HFFc6 (cell line): ENCODE measurements at regions not wholly inside any gene's neighbourhood (a gene's known extent, or its start where the extent isn't known, plus 50 kb on each side); places are given as distances from the start of the nearest gene placed in this dataset.

ENCODE experiments used
- DNase-seq: peaks from one replicate; pipeline ENCODE4 v3.0.0-alpha.2; 2018
- H3K27ac Mint-ChIP-seq: 2 replicates; pipeline ENCODE4 v1.8.0; 2020; ENCODE audit warnings: mild to moderate bottlenecking, mixed read lengths
- H3K27me3 Mint-ChIP-seq: 2 replicates; pipeline ENCODE4 v1.8.0; 2021; ENCODE audit warnings: mild to moderate bottlenecking, moderate library complexity, mixed read lengths; ENCODE audit not compliant: insufficient read depth
- H3K36me3 Mint-ChIP-seq: 2 replicates; pipeline ENCODE4 v1.8.0; 2021; ENCODE audit warnings: low read depth, mixed read lengths
- H3K4me1 Mint-ChIP-seq: 2 replicates; pipeline ENCODE4 v1.8.0; 2020; ENCODE audit warnings: low read depth, mixed read lengths
- H3K4me3 Mint-ChIP-seq: 2 replicates; pipeline ENCODE4 v1.8.0; 2020; ENCODE audit warnings: mild to moderate bottlenecking, moderate library complexity, mixed read lengths
- H3K9me3 Mint-ChIP-seq: 2 replicates; pipeline ENCODE4 v1.8.0; 2020; ENCODE audit warnings: mild to moderate bottlenecking, mixed read lengths
- TF ChIP-seq, protein P1 (sequence below): fragments of 200-600 bp; sonication (generic); IDR thresholded peaks from 2 replicates; pipeline ENCODE4 v1.5.0; 2021; ENCODE audit warnings: antibody characterized with exemption, mild to moderate bottlenecking

DNA sequence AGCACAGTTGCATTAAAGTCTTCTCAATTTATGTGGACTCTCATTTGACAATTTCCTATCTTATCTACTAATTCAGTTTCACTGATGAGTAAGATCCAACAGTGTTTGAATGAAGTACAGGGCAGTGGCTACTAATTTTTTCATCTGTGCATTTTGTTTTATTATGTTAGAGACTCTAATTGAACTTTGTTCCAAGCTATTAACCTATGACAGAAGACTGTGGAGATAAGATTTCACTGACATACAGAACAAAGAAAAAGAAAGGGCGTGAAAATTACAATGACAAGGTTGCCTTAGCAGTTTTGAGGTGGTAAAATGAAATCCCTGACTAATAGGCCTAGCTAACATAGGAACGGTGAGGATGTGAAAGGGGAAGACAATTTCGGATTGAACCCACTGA is 153.2 kb upstream of the SOX5 start:
- Mint-ChIP-seq H3K27ac (no peak overlapping the region), H3K4me3 (no peak overlapping the region), H3K4me1 (no peaks in the 10 kb centered on the region), H3K36me3 (no peaks in the 10 kb centered on the region), H3K9me3 (peaks cover 4% of the 10 kb centered on the region; the same call in 1 of the 2 replicates), H3K27me3 (no peaks in the 10 kb centered on the region)
- DNase-seq: no peak
- TF ChIP-seq, protein P1, sequence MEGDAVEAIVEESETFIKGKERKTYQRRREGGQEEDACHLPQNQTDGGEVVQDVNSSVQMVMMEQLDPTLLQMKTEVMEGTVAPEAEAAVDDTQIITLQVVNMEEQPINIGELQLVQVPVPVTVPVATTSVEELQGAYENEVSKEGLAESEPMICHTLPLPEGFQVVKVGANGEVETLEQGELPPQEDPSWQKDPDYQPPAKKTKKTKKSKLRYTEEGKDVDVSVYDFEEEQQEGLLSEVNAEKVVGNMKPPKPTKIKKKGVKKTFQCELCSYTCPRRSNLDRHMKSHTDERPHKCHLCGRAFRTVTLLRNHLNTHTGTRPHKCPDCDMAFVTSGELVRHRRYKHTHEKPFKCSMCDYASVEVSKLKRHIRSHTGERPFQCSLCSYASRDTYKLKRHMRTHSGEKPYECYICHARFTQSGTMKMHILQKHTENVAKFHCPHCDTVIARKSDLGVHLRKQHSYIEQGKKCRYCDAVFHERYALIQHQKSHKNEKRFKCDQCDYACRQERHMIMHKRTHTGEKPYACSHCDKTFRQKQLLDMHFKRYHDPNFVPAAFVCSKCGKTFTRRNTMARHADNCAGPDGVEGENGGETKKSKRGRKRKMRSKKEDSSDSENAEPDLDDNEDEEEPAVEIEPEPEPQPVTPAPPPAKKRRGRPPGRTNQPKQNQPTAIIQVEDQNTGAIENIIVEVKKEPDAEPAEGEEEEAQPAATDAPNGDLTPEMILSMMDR: no peak

DNA sequence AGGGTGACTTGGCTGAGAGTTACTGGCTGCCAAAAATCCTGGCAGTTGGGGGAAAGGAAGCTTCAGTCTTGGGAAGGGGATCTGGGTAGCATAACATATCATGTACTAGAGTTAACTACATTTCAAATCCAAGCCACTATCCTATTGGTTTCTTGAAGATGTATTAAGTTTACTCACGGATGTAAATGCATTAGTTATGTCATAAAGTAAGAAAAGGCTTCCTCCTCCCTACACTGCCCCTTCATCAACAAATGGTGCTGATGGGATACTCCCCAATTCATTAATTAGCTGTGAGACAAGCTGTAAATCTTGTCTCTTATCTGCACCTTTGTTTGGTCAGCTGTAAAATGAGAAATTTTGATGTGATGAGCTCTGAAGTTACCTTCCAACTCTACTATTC is 150.1 kb upstream of the SOX5 start:
- Mint-ChIP-seq H3K9me3 (peaks cover 5% of the 10 kb centered on the region), H3K4me3 (no peak overlapping the region), H3K36me3 (no peaks in the 10 kb centered on the region), H3K27ac (no peak overlapping the region), H3K4me1 (no peaks in the 10 kb centered on the region), H3K27me3 (no peaks in the 10 kb centered on the region)
- DNase-seq: no peak
- TF ChIP-seq, protein P1: no peak

DNA sequence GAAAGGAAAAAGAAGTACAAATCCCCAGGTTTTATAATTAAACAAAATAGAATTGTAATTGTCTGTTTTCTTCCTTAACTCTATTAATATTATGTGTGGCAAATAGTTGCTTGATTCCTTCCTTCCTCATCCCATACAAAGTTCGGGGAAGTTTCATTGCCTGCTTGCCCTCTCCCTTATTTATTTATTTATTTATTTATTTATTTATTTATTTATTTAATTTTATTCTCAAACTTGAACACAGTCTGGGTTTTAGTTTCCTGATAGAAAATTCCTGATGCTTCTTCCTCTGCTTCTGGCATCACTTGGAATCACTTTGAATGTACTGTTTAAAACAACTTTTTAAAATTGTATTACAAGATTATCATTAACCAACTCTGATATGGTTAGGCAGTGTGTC is 145.8 kb upstream of the SOX5 start:
- DNase-seq: no peak
- no peaks in the 10 kb centered on the region for H3K4me1 Mint-ChIP-seq
- TF ChIP-seq, protein P1: no peak
- no peaks in the 10 kb centered on the region; the same call in 1 of the 2 replicates for H3K36me3 Mint-ChIP-seq
- H3K4me3 Mint-ChIP-seq: no peak overlapping the region
- no peak overlapping the region for H3K27ac Mint-ChIP-seq
- H3K27me3 Mint-ChIP-seq: no peaks in the 10 kb centered on the region
- peaks cover 25% of the 10 kb centered on the region for H3K9me3 Mint-ChIP-seq

DNA sequence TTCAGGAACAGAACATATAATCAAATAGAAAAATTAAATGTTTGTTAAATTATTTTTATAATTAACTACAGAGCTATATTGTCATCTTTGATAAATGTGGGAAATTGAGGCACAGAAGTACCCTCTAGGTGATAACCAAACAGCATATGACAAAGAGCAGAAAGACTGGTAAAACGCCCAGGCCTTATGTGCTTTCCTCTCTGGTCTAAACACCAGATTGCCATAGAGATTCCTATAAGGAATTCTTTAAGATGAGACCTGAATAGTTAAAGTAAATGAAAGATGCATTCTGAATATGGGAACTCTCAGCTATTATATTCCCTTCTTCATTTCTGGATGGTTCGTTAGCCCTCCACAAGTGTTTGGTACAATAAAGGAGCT is 140.0 kb upstream of the SOX5 start:
- TF ChIP-seq, protein P1: no peak
- H3K4me1 Mint-ChIP-seq: no peaks in the 10 kb centered on the region
- H3K27me3 Mint-ChIP-seq: no peaks in the 10 kb centered on the region
- no peak for DNase-seq
- H3K4me3 Mint-ChIP-seq: no peak overlapping the region
- no peak overlapping the region for H3K27ac Mint-ChIP-seq
- H3K36me3 Mint-ChIP-seq: no peaks in the 10 kb centered on the region; the same call in 1 of the 2 replicates
- peaks cover 29% of the 10 kb centered on the region for H3K9me3 Mint-ChIP-seq

DNA sequence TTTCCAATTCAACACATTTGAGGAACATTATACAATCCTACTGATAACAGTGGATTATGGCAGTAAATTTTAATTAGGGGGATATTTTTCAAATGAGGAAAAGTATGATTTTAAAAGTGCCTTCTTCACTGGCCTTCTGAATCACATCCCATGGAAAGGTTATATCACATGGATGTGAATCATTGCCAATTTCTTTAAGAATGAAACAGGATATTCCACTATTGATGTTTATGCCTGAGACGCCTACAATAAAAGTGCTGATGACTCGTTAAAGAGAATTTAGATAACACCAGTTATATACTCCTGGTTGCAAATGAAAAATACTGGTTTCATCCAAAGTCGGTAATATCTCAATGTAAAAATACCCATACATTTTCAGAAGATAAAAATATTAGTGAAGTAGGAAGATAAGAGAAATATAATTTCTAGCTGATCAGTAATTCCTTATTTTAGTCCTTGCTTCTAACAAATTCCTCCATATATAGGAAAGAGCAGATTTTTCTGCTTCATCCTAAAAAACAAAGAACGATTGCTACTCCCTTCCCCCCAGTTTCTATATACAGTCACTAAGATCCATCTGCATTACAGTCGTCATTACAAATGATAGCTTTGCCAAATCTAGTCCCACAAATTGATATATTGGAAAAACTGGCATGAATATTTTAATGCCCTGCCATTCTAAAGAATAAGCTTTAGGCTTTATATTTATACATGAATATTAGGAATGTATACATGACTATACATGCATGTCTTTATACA is 139.5 kb upstream of the SOX5 start:
- TF ChIP-seq, protein P1: no peak
- H3K4me3 Mint-ChIP-seq: no peak overlapping the region
- no peaks in the 10 kb centered on the region; the same call in 1 of the 2 replicates for H3K36me3 Mint-ChIP-seq
- DNase-seq: no peak
- no peaks in the 10 kb centered on the region for H3K4me1 Mint-ChIP-seq
- no peaks in the 10 kb centered on the region for H3K27me3 Mint-ChIP-seq
- no peak overlapping the region for H3K27ac Mint-ChIP-seq
- H3K9me3 Mint-ChIP-seq: peaks cover 31% of the 10 kb centered on the region
